ENCODE measurements at regions not wholly inside any gene's neighbourhood (a gene's known extent, or its start where the extent isn't known, plus 50 kb on each side); places are given as distances from the start of the nearest gene placed in this dataset.

- no peaks in the 10 kb centered on the region for H4K20me1 ChIP-seq (replicated peaks; ENCODE audit: control insufficient read depth, extremely low read depth, insufficient read depth, low read length)
- intact Hi-C loops (cut with micrococcal nuclease) (no loop called here), dilution Hi-C loops (cut with MboI; ENCODE audit: extremely low pct_ligation_motif_present, low sequenced_read_pairs) (no loop called here)
- BruUV-seq (replicated peaks): no TSS peak
- CTCF ChIA-PET: no interaction called here
- no peak overlapping the region for H3K4me3 ChIP-seq (replicated peaks in 1 of 3; ENCODE audit: insufficient read depth in 1 of 3, low read depth in 1 of 3, low read length in 3 of 3)
- H3K4me2 ChIP-seq (ENCODE audit: insufficient read depth, low read length): no peak overlapping the region
- no peaks in the 10 kb centered on the region for H3K27me3 ChIP-seq (ENCODE audit: control insufficient read depth in 2 of 2, insufficient read depth in 2 of 2, low read length in 2 of 2)
- no peaks in the 10 kb centered on the region for H3K4me1 ChIP-seq (ENCODE audit: control insufficient read depth, extremely low read depth, insufficient read depth, low read length)
- H3K9me1 ChIP-seq (replicated peaks; ENCODE audit: control insufficient read depth, extremely low read depth, insufficient read depth, low read length): no peaks in the 10 kb centered on the region
- no peaks in the 10 kb centered on the region for H3K36me3 ChIP-seq (ENCODE audit: control insufficient read depth in 2 of 2, extremely low read depth in 1 of 2, insufficient read depth in 2 of 2, low read length in 2 of 2)
- POLR2A ChIA-PET: no interaction called here
- no peak overlapping the region for H3K9ac ChIP-seq (replicated peaks; ENCODE audit: extremely low read depth, insufficient read depth, low read length)
- no peaks in the 10 kb centered on the region for H3K9me3 ChIP-seq (replicated peaks; ENCODE audit: control insufficient read depth, insufficient read depth, low read length)
- no peak for TF ChIP-seq FOS (IDR thresholded peaks at IDR 0.05; ENCODE audit: borderline replicate concordance, insufficient read depth, low read length)
- no peak for TF ChIP-seq EZH2 (IDR thresholded peaks at IDR 0.05; ENCODE audit: borderline replicate concordance, low read depth, low read length, severe bottlenecking)
- TF ChIP-seq, protein P1, sequence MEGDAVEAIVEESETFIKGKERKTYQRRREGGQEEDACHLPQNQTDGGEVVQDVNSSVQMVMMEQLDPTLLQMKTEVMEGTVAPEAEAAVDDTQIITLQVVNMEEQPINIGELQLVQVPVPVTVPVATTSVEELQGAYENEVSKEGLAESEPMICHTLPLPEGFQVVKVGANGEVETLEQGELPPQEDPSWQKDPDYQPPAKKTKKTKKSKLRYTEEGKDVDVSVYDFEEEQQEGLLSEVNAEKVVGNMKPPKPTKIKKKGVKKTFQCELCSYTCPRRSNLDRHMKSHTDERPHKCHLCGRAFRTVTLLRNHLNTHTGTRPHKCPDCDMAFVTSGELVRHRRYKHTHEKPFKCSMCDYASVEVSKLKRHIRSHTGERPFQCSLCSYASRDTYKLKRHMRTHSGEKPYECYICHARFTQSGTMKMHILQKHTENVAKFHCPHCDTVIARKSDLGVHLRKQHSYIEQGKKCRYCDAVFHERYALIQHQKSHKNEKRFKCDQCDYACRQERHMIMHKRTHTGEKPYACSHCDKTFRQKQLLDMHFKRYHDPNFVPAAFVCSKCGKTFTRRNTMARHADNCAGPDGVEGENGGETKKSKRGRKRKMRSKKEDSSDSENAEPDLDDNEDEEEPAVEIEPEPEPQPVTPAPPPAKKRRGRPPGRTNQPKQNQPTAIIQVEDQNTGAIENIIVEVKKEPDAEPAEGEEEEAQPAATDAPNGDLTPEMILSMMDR (IDR thresholded peaks at IDR 0.05; ENCODE audit: extremely low read depth in 1 of 2, insufficient read depth in 1 of 2, low read depth in 1 of 2, low read length in 2 of 2): no peak
- TF ChIP-seq GATA2 (IDR thresholded peaks at IDR 0.05; ENCODE audit: insufficient read depth, insufficient read length, low read depth, low read length): no peak
- TF ChIP-seq MYC (IDR thresholded peaks at IDR 0.05; ENCODE audit: low read depth, low read length): no peak
- TF ChIP-seq JUN (IDR thresholded peaks at IDR 0.05; ENCODE audit: borderline replicate concordance, insufficient read depth, insufficient read length, low read depth): no peak
- TF ChIP-seq MAX (IDR thresholded peaks at IDR 0.05; ENCODE audit: insufficient read depth, insufficient read length): no peak
- TF ChIP-seq POLR2A (IDR thresholded peaks at IDR 0.05; ENCODE audit: low read depth, low read length): no peak
- no peak for TF ChIP-seq POLR2AphosphoS5 (IDR thresholded peaks at IDR 0.05; ENCODE audit: insufficient read depth, low read depth, low read length)
- no peak overlapping the region for H3K27ac ChIP-seq (ENCODE audit: insufficient read depth, low read depth, low read length)
- no peak for DNase-seq (ENCODE audit: low read depth, low spot score)
- H2AFZ ChIP-seq (ENCODE audit: low read depth, low read length): no peak overlapping the region
- H3K79me2 ChIP-seq (ENCODE audit: control insufficient read depth, insufficient read depth, low read length): no peaks in the 10 kb centered on the region
- no peak for FAIRE-seq
Measured at GRCh38 chr5:2044041-2044440, 161.3 kb upstream of the IRX4 start.

All from endothelial cell of umbilical vein (primary cell).